GM18499 (cell line): ENCODE measurements at regions not wholly inside any gene's neighbourhood (a gene's known extent, or its start where the extent isn't known, plus 50 kb on each side); places are given as distances from the start of the nearest gene placed in this dataset.

Source experiments
- ATAC-seq: cut with Tn5 transposase; IDR thresholded peaks from one replicate; pipeline ENCODE4 v1.9.1; 2021; ENCODE audit warnings: moderate number of reproducible peaks; ENCODE audit not compliant: insufficient read depth, unreplicated experiment

DNA sequence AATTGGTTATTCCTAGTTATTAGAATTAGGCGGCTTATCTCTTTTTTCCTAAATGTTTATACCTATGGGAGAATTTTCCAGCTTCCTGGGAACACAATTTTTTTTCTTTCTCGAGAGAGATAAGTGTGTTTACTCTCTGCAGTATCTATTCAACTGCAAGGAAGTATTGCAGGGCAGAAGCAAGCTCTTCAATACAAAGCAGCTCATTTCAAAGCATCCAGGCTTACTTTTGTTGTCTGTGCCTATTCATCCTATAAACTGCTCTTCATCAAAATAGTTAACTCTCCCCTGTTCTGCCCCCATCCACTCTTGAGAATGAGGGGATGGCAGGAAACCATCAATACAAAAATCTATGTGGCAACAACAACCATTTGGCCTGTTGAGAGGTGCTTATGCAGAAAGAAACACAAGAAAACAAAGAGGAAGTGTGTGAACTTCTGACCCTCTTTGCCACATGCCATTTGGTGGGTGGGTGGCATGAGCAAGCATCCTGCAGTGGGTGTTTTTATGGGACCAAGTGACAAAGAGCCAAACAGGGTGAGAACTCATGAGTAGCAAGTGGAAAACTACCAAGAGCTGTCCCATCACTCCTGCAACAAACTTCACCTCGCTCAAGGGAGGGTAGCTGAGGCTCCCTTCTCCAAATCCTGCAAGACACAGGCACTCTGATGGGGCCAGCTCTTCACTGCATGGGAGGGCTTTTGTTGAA is 50.6 kb upstream of the MRPS6 start:
- no peak for ATAC-seq

DNA sequence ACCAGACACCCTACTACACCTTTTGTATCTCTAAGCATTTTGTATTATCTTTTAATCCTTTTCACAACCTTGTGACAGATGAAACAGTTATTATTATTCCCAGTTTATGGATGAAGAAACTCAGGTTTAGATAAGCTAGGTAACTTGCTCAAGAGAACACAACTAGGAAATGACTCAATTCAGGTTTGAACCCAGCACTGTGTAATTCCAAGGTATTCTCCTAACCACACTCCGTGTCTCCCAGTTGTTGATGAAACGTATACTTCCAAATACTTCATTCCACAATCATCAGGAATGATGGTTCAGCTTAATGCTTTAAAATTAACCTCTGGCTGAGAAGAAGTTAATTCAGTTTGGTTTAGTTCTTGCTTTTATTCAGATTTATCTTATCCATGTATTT is 51.7 kb upstream of the MRPS6 start:
- no peak for ATAC-seq

DNA sequence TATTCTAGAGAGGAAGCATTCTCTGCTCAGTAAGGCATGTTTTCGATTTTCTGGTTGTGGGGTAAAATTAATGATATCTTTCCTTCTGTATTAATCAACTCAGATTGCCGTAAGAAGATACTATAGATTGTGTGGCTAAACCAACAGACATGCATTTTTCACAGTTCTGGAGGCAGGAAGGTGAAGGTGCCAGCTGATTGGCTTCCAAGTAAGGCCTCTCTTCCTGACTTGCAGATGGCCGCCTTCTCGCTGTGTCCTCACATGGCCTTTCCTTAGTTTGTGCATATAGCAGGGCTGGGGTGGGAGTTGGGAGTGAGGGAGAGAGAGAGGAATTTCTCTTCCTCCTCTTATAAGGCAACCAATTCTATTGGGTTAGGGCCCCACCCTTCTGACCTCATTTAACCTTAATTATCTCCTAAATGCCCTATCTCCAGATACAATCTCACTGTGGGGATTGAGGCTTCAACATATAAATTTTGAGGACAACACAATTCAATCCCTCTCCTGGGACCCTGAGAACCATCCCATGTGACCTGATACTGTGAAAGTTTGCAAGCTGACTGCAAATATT is 52.3 kb upstream of the MRPS6 start:
- ATAC-seq, result no peak

DNA sequence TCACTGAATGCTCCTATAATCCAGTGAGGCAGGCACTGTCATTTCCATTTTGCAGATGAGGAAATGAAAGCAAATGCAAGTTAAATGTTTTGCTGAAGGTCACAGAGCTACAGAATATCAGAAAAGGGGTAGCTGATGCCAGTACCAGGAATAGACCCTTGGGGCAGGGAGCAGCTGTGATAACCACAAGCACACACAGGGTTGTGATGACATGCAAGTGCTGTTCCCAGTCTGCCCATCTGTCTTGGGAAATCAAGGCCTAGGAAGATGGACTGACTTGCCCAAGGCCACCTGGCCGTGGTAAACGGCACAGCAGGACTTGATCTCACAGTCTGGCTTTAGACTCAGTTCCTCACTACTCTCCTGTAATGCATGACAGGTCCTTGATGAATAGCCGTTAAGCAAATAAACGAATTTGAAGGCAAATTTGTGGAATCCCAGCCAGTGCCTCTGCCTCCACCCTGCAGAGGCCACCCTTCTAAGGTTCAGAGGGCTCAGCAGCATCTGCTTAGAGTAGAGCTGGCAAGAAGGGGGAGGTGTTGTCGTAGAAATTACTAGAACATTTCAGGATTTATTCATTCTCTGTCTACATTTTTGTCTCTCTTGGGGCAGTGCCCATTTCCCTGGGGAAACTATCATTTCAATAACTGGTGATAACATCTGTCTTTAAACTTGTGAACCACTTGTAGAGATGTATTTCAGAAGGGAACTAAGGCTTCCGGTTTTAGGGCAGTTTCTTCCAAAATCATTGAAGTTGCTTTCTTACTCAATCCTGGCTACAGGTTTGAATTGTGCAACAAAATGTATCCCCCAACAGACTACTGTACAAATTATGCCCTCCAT is 53.2 kb upstream of the MRPS6 start:
- peak; percentile 38 for ATAC-seq

DNA sequence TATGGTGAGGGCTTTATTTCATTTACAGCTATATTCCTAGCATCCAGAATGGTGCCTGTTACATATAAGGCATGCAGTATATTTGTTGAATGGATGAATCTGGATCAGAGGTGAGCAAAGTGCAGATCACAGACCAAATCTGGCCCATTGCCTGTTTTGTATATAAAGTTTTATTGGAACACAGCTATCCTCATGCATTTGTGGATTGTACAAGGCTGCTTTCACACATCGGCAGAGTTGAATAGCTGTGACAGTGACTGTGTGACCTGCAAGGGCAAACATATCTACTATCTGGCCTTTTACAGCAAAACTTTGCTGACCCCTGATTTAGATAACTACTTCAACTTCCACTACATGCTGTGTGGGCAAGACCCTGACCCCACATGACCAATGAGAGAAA is 54.0 kb upstream of the MRPS6 start:
- ATAC-seq, result no peak

DNA sequence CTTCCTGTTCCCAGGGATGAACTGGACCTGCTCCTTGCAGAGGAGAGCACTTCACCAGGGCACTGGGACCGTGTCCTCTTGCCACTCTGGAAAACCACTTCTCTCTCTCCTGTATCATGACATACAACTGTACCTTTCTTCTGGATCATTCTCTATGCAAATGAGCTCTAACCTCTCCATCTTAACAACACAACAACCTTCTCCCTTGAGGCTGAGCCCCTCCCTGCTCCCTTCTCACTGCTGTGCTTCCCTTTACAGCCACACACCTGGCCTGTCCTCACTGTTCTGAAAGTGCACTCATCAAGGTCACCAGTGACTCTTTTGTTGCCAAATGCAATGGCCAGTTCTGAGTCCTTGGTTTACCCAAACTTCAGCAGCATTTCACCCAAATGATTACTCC is 54.5 kb upstream of the MRPS6 start:
- no peak for ATAC-seq

DNA sequence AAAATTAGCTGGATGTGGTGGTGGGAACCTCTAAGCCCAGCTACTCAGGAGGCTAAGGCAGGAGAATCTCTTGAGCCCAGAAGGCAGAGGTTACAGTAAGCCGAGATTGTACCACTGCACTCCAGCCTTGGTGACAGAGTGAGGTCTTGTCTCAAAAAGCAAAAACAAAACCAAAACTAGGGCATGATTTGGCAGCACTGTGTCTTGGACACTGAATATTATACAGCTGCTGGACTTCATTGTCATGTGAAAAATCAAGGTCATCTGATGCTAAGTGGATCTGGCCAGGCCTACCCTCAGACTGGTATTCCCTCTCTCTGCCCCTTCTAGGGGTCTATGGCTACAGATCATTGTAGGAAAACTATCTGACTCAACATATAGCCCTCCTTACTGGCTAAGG is 55.2 kb upstream of the MRPS6 start:
- ATAC-seq, result no peak

DNA sequence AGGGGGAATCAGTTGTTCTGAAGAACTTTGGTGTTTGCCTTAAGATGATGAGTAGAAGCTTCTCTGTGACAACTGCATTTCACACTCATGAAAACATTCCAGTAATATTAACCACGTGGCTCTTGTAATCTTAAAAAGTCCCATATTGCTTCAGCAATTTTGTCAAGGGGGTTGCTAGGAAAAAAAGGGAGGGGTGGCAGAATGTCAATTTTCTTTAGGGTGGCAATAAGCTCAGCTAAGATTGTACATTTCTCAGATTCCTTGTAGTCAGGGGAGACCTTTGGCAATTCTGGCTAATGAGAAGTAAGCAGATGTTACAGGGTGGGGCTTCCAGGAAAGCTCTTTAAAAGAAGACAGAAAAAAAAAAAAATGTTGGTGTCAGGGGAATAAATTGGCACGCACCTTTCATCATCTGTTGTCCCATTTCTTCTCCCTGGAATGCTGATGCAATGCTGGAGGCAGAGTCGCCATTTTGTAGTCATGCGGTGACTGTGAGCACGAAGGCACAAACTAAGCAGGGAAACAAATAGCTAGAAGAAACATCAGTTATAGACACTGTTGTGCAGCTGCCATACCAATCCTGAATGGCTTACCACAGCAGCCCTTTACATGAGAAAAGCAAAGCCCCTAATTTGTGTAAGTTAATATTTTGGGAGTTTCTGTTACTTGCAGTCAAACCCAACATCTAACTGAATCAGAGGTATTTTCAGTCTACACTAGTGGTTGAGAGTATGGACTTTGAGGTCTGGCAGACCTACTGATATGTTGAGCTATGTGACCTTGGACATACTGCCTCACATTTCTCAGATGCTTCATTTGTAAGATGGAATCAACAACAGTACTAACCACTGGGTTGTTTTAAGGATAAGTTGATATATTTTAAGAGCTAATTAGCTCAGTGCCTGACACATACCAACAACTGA is 56.1 kb upstream of the MRPS6 start:
- ATAC-seq, result no peak

DNA sequence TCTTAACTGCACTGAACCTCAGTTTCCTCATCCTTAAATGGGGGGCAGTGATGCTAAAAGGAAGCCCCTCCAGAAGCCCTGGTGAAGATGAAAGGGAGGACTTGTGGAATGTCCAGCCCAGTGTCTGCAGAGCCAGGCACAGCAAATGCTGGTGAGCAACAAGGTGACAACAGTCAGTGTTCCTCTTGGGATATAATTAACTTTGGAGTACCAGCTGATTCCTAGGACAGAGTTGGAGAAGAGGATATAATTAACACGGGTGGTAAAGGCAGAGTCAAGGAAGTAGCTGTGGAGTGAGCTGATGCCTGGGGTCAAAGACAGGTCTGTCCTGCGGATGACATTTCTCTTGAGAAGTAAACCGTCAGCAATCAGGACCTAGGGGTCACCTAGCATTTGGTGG is 60.7 kb upstream of the MRPS6 start:
- ATAC-seq, result no peak

DNA sequence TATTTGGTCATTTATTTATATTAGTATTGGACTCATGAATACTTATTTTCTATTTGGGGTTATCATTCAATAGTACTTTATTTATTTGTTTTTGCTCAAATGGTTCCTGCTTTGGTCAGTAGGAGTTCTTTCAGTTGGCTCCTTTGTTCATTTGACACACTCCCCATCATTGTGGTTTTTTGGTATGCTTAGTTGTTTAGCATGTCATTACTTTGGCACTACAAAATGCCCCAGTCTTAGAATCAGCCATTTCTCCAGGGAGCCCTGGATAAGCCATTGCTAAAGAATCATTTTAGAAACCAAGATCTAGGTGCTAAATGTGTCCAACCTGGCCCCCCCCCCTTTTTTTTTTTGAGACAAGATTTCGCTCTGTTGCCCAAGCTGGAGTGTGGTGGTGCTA is 61.7 kb upstream of the MRPS6 start:
- no peak for ATAC-seq

DNA sequence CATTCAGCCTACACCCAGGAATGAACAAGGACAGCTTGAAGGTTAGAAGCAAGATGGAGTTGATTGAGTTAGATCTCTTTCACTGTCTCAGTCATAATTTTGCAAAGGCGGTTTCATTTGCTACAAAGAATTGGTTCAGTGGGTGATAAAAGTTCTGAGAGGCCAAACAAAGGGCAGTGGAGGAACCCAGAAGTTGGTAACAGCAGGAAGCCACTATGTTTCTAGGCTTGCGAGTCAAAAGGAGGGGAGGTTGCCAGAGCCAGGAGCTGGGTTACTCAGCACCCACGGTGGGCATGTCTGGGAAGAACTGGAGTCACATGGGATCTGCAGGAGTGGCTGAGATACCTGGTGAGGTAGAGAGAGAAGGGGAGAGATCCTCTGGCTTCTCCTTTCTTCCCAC is 64.2 kb upstream of the MRPS6 start:
- ATAC-seq, result no peak

DNA sequence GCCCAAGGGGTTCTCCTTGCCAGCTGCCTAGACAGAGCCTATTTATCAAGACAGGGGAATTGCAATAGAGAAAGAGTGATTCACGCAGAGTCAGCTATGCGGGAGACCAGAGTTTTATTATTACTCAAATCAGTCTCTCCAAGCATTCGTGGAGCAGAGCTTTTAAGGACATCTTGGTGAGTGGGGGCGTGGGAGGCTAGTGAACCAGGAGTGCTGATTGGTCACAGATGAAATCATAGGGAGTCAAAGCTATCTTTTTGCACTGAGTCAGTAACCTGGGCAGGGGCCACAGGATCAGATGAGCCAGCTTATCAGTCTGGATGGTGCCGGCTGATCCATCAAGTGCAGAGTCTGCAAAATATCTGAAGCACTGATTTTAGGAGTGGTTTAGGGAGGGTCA is 64.8 kb upstream of the MRPS6 start:
- ATAC-seq, result no peak

DNA sequence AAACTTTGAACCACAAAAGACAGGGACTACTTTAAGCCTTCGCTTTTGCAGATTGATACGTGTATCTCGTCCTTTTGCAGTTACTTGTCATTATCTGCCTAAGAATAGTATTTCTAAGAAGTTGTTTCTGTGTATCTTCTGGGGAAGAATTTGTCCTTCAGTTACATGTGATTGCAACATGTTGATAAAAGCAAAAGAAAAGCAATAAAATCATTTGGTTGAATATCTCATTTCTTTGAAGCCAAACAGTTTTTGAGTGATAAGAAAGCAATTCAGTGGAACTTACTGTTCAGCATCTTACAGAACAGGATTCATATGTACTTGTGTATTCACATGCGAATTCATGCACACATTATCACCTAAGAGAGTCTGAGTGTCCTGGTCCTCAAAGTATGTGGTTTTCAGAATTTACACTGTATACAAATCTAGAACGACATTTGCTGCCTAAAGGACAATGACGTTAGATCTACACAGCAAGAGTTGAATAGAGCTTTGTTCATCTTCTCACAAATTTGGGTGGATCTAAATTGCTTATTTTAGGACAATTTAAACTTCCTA is 66.7 kb upstream of the MRPS6 start:
- ATAC-seq, result no peak

DNA sequence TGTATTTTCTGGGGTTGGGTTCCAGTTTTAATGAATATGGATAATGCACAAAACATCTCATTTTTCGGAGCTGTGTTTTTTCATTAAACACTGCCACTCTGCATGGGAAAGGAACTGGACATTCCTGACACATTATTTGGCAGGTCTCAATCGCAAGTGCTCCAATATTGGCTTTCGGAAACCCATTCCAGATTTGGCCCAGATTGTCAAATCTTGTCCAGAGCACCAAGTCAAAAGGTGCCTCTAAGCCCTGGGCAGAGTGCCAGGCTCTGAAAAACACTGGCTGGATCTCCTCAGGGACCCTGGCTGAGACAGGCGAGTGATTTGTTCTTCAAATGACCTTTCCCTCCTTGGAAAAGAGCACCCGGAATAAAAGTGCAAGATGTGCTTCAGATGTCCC is 68.4 kb upstream of the MRPS6 start:
- no peak for ATAC-seq

DNA sequence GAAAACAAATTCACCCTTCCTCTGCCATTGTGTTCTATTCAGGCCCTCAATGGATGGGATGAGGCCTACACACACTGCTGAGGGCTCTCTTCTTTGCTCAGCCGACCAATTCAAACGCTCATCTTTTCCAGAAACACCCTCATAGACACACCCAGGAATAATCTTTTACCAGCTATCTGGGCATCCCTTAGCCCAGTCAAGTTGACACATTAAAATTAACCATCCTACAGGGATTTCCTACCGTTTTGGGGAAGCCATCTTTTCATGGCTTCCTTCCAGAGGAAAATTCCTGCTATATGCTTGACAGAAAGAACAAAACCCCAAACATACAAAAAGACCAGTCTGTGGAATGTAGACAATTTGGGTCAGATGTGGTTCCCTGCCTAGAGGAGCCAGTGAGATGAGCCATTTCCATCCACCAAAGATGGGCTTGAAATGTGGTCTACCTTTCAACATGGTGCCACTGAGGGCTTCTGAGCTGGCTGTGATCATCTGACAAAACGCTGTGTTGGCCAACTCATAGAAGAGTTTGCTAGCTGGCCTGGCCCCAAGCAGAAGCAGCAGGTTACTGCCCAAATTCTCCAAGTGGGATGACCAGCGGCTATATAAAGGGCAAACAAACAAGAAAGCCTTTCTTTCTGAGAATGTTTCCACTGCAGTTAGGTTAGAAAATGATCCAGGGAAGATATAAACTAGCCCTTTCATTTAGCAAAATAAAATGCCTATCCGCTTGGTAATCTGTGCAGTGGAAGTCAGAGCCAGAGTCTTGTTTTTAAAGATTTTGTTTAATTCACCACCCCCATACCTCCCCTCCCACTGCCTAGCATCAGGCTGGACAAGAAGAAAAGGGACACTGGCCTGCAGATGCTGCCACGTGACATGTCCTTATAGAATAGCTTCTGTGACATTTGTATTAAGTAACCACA is 69.1 kb upstream of the MRPS6 start:
- no peak for ATAC-seq

DNA sequence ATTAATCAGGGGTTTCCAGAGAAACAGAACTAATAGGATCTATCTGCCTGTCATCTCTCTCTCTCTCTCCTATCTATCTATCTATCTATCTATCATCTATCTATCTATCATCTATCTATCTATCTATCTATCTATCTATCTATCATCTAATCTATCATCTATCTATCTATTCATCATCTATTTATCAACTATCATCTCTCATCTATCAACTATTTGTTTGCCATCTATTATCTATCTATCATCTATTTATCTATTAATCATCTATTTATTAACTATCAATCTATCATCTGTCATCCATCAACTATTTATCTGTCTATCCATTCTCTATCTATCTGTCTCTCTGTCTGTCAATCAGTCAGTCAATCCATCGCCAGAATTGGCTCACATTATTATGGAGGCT is 70.0 kb upstream of the MRPS6 start:
- ATAC-seq, result no peak

DNA sequence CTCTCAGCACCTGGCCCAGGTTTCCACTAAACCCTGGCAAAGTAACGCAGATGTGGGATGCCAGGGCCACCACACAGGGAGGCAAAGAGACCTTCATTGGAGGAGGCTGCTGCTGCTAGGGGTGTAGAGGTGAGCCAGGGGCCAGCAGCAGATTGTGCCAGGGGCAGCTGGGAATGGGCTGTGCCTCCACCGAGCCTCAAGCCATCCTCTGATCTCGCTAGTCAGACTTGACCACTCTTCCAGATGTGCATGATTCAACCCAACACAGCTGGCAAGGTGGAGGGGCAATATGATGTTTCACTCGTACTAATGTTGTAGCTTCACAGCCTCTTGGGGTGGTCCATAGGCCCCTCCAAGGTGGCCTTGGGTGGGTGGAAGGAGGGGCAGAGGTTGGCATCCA is 73.0 kb upstream of the MRPS6 start:
- no peak for ATAC-seq

DNA sequence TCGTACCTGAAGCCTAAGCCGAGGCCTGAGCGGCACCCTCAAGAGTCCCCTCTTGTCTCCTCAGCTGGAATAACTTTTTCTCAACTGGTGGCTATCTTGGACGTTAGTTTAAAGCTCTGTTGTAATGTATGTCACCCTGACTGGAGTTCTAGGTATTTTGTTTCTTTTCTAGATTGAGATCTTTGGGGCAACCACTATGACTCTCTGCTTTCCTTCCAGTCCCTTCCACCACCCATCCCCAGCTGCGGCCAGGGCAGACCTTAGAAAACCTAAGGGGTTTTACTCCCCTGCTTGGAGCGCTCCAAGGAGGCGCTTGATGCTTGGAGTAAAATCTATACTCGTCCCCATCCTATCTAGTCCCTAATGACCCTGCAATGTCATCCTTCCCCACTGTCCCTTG is 74.6 kb upstream of the MRPS6 start:
- ATAC-seq, result no peak

DNA sequence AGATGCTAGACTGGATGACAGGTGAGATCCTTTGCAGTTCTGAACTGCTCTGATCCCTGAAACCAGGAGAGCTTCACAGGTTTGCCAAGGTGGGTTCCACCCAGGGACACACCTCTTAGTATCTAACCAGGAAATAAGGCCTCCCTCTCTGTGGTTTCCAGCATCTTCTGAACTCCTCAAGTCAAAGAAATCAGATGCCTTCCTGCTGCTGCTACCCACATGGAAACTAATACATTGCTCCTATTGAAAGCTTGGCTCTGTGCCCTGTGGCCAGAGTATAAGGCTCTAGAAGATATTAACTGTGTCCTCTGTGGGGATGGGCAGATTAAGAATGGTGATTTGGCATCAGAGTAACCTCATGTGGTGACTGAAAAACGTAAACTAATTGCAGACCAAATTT is 75.0 kb upstream of the MRPS6 start:
- ATAC-seq, result no peak
